GM21737 (cell line): ENCODE measurements at regions not wholly inside any gene's neighbourhood (a gene's known extent, or its start where the extent isn't known, plus 50 kb on each side); places are given as distances from the start of the nearest gene placed in this dataset.
"Not testable (repeated sequence)": the region's sequence is repeated elsewhere in the genome, so short reads cannot be mapped to it uniquely, and the experiment has no call there.

ENCODE experiments used
- ATAC-seq: cut with Tn5 transposase; IDR thresholded peaks from one replicate; pipeline ENCODE4 v1.9.1; 2021; ENCODE audit warnings: mild to moderate bottlenecking, moderate library complexity; ENCODE audit not compliant: unreplicated experiment

- ATAC-seq = no peak
Observed at GRCh38 chr17:68782789-68783188, 172.4 kb downstream of the ABCA8 start.

GRCh38 chr17:68780596-68780995 is 174.6 kb downstream of the ABCA8 start:
- ATAC-seq = no peak

- ATAC-seq = no peak
Observed at GRCh38 chr17:68778726-68779125, 176.5 kb downstream of the ABCA8 start.

GRCh38 chr17:68777856-68778694 is 176.9 kb upstream of the FAM20A start:
- no peak for ATAC-seq

GRCh38 chr17:68777243-68777855 is 176.2 kb upstream of the FAM20A start:
- no peak for ATAC-seq

- no peak for ATAC-seq
Observed at GRCh38 chr17:68776451-68776850, 175.3 kb upstream of the FAM20A start.

GRCh38 chr17:68775969-68776368 is 174.8 kb upstream of the FAM20A start:
- ATAC-seq = no peak

- ATAC-seq = no peak
Observed at GRCh38 chr17:68775318-68775717, 174.2 kb upstream of the FAM20A start.

GRCh38 chr17:68771867-68772515 is 170.8 kb upstream of the FAM20A start:
- peak; percentile 60 for ATAC-seq

GRCh38 chr17:68768804-68769203 is 167.6 kb upstream of the FAM20A start:
- no peak for ATAC-seq

GRCh38 chr17:68766640-68767039 is 165.5 kb upstream of the FAM20A start:
- ATAC-seq = no peak

GRCh38 chr17:68763562-68763961 is 162.4 kb upstream of the FAM20A start:
- no peak for ATAC-seq

GRCh38 chr17:68762911-68763310 is 161.7 kb upstream of the FAM20A start:
- no peak for ATAC-seq

GRCh38 chr17:68760141-68760475 is 158.9 kb upstream of the FAM20A start:
- ATAC-seq = no peak

- ATAC-seq = peak; percentile 95
Observed at GRCh38 chr17:68759343-68760140, 158.4 kb upstream of the FAM20A start.

GRCh38 chr17:68759002-68759342 is 157.8 kb upstream of the FAM20A start:
- no peak for ATAC-seq

- ATAC-seq = not testable (repeated sequence)
Observed at GRCh38 chr17:68757866-68758757, 156.9 kb upstream of the FAM20A start.

- no peak for ATAC-seq
Observed at GRCh38 chr17:68753985-68754769, 153.0 kb upstream of the FAM20A start.

GRCh38 chr17:68750208-68750562 is 149.0 kb upstream of the FAM20A start:
- ATAC-seq = no peak
